LNCAP (cell line): ENCODE measurements at regions not wholly inside any gene's neighbourhood (a gene's known extent, or its start where the extent isn't known, plus 50 kb on each side); places are given as distances from the start of the nearest gene placed in this dataset.

Experiments
- TF ChIP-seq, protein P1 (sequence below): fragments of 450-650 bp; IDR thresholded peaks from 2 replicates; pipeline ENCODE4 v1.5.1; 2017; ENCODE audit warnings: mild to moderate bottlenecking

DNA sequence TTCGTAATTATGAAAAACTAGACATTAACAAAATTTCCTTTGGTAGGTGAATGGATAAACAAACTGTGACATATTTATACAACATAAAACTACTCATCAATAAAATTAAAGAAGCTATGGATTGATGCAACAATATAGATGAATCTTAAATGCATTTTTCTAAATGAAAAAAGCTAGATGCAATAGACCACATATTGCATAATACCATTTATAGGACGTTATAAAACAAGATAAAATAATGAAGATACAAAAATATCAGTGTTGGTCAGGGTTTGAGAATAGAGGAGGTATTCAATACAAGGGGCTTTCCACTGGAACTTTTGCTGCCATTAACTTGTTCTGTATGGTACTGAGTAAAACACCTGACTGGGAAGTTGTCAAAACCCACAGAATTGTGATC is 314.4 kb downstream of the GRB14 start:
- TF ChIP-seq, protein P1, sequence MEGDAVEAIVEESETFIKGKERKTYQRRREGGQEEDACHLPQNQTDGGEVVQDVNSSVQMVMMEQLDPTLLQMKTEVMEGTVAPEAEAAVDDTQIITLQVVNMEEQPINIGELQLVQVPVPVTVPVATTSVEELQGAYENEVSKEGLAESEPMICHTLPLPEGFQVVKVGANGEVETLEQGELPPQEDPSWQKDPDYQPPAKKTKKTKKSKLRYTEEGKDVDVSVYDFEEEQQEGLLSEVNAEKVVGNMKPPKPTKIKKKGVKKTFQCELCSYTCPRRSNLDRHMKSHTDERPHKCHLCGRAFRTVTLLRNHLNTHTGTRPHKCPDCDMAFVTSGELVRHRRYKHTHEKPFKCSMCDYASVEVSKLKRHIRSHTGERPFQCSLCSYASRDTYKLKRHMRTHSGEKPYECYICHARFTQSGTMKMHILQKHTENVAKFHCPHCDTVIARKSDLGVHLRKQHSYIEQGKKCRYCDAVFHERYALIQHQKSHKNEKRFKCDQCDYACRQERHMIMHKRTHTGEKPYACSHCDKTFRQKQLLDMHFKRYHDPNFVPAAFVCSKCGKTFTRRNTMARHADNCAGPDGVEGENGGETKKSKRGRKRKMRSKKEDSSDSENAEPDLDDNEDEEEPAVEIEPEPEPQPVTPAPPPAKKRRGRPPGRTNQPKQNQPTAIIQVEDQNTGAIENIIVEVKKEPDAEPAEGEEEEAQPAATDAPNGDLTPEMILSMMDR = no peak

GRCh38 chr2:164302786-164303185 is 318.5 kb downstream of the GRB14 start:
- TF ChIP-seq, protein P1 = no peak

DNA sequence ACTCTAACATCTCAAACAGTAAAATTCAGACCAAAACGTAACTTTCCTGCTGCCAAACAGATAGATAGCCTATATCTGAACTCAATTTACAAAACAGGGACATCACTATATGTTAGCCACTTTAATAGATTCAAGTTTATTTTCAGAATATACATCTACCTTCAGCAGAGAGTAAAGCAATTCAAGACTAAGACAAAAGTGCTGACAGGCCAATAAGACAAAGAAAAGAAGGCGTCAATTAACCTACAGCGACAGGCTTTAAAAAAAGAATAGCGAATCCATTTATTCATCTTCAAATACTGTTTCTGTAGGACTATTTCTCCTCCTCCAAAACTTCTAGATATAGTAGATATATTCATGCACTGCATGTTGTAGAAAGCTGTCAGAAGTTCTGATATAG is 333.0 kb downstream of the GRB14 start:
- TF ChIP-seq, protein P1 = no peak

- TF ChIP-seq, protein P1 = no peak
Observed at GRCh38 chr2:164287056-164287455, 334.2 kb downstream of the GRB14 start.

DNA sequence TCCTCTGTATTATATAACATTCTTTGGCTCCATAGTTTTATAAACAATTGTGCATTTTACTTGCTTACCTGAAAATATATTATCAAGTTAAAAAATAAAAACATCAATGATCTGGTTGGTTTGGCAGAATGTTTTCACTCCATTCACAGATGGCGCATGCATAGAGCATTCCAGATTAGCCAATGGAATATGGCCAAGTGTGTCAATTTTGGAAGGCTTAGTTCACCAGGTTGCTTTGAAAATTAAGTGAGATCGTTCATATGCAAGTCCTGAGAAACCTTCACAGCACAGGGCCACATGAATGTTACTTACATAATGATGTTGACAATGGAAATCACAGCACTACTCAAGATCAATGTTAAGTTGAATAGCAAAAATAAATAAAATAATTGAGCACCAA is 335.7 kb downstream of the GRB14 start:
- TF ChIP-seq, protein P1 = no peak

DNA sequence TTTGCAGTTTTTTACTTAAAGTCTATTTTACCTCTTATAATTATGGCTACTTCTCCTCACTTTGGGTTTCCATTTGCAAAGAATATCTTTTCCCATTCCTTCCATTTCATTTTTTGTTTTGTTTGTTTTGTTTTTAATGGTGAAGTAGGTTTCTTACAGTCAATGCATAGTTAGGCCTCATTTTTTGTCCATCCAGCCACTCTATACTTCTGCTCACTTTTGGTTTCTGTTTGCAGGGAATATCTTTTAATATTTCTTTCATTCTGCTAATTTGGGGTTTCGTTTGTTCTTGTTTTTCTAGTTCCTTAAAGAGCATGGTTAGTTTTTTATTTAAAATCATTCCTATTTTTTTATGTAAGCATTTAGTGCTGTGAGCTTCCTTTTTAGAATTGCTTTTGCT is 339.4 kb downstream of the GRB14 start:
- TF ChIP-seq, protein P1 = no peak

- TF ChIP-seq, protein P1 = no peak
Observed at GRCh38 chr2:164275659-164276058, 345.6 kb downstream of the GRB14 start.

DNA sequence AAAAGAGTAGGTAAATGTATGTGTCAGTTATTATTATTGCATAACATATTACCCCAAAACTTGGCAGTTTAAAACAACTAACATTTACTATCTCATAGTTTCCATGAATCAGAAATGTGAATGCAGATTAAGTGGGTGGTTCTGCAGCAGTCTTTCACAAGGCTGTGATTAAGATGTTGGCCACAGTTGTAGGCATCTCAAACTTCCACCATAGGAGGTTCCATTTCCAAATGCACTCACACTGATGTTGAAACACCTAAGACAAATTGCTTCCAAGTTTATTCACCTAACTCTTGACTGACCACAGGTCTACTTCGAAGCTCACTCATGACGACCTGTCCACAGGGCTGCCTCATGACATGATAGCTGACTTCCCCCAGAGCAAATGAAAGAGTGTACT is 360.8 kb downstream of the GRB14 start:
- TF ChIP-seq, protein P1 = no peak
